NOMO-1 (cell line): ENCODE measurements at regions not wholly inside any gene's neighbourhood (a gene's known extent, or its start where the extent isn't known, plus 50 kb on each side); places are given as distances from the start of the nearest gene placed in this dataset.
"Not testable (repeated sequence)": the region's sequence is repeated elsewhere in the genome, so short reads cannot be mapped to it uniquely, and the experiment has no call there.

Source experiments
- DNase-seq, 2 experiments: peaks; one replicate each; lab custom pipeline; 2025; ENCODE audit not compliant: unreplicated experiment in 2 of 2; lab: John Stamatoyannopoulos, UW

DNA sequence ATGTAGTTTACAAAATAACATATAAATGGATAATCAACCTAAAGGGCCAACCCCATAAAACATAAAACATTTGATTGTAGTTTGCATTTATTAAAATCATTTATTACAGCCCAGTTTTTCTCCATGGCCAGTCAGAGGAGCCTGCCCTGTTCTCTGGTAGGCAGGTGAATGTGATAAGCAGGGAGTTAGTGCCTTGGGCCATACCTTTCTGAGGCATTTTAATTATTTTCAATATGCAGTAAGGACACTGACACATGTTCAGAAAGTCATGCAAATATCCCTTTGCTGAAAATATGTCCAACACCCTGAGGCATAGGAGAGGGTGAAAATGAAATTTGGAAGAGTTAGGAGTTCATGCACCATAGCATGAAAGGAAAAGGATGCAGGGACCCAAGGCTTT is 242.6 kb upstream of the EDNRB start:
- DNase-seq, result no peak

DNA sequence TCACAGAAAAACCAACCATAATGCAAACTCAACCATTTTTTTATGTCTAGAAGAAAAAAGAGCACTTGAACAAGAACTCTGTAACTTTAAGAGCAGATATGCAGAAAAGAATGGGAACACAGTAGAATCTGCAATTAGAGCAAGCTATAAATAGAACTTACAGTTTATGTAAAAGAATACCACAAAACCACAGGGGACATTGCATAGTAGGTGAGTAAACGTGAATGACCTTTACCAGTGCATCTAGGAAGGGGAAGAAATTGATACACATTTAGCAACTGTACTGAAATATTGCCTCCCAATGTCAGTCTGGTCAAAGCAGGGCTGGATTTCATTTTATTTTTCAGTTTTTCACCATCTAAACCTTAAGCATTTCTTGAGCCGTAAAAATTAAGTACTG is 242.2 kb upstream of the EDNRB start:
- DNase-seq, result peak; percentile 64 to 99

GRCh38 chr13:78152415-78152814 is 233.8 kb upstream of the EDNRB start:
- DNase-seq, result no peak

DNA sequence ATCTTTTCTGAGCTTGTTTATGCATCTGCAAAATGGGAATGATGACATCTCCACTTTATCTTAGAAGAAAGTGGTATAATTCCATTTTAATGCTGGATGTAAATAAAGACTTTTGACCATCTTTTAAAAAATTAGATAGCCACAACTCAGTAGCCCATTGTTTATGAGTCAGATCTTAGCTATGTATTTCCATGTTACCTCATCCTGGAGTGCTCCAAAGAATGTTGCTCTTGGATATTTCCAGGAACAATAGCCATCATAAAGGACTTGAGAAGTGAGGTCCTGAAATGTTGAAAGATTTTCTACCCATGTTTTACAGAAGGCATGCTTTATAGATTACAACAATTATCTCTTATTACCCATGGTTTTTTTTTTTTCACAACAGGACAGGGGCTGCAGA is 229.3 kb upstream of the EDNRB start:
- no peak for DNase-seq

- DNase-seq, result peak; percentile 9 to 23
Observed at GRCh38 chr13:78145276-78145675, 226.6 kb upstream of the EDNRB start.

GRCh38 chr13:78139765-78140164 is 221.1 kb upstream of the EDNRB start:
- no peak for DNase-seq

- DNase-seq, result no peak
Observed at GRCh38 chr13:78138756-78139155, 220.1 kb upstream of the EDNRB start.

DNA sequence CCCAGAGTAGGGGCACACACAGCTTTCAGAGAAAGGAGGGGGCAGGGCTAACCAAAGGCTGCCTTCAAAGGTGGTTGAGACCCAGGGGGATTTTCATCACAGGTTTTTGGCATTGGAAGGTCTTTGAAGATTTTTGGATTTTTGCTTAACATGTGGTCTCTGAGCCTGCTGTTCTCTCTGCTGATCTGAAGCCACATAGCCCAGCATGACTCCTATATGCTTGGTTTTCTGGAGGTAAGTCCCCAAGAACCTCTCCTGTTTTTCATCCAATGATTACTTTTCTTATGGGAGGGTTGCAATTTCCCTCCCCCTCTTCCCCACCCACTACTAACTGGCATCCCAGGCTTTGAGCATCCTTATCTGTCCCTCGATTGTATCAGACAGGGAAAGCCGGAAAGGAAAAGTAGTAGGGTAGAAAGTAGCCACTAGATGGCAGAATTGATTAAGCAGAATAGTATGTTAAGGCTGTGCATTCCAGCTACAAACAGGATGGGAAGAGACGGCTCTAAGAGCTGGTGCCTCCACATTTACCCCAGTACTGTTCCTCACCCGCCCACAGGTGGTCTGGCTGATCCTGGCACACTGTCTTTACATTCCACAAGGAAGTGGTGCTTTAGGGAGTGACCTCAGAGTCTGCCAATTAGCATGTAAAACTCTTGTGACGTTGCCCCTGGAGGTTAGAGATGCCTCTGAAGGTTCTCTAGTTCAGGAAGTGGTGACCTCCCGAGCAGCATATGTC is 218.9 kb upstream of the EDNRB start:
- peak; percentile 63 to 80 for DNase-seq

DNA sequence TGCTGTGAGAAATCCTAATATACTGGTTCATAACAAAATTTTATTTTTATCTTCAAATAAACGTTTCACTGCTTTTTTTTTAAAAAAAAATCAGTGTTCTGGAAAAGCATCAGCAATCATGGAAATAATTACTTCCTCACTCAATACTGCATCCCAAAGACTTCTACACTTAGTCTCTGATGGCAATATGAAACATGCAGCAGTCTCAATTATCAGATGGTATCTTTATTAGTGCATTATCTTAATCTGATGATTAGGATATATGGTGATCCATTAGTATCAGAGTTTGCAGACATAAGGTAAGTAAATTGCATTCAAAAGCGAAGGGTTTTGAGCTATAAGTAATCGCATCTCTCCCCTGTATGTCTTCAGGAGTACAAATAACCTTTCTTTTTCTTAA is 218.3 kb upstream of the EDNRB start:
- no peak for DNase-seq

DNA sequence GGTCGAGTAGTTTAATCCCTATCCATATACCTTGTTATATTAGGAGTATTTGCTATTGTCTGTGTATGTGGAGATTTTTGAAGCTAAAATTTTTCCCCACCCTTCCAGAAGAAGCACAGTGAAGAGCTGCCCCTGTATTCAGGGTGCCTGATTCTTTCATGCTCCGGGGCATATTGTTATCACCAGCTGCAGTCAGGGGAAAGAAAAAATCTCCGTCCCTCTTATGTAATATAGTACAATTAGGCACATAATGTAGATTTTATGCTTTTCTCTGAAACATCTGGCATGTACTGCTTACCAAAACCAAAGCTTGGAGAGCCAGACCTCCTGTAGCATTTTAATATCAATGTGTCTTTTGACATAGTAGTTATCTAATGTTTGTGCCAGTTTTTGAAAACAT is 214.9 kb upstream of the EDNRB start:
- no peak for DNase-seq

DNA sequence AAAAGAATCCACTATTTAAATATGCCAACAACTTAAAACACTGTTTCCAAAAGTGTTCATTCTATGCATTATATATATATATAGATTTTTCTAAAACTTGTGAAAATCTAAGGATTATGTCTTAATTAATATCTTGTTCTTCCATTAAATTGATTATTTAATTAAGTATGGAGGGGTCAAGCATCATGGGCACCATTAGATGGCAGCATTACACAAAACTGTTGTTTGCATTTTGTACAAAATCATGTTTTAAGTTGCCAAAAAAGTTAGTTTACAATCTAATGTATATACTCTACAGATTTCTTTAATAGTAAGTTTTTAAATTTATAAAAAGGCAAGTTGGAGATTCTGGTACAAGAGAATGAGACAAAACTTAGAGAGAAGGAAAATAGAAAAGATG is 213.2 kb upstream of the EDNRB start:
- no peak for DNase-seq

DNA sequence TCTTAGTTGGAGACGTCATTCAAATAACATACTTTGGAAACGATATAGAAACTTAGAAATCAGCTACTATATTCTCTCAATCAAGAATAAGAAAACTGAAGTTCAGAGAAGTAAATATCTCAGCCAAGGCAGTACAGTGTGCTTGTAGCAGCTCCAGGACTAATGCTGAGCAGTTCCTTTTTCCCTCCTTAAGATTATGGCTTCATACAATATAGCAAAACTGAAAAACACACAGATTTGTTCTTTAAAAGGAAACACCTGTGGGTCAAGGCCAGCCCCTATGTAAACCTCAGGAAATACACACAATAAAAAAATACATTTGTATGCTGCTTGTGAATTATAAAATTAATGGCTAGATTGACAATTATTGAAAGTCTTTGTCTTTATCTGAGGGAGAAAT is 212.7 kb upstream of the EDNRB start:
- DNase-seq, result no peak

DNA sequence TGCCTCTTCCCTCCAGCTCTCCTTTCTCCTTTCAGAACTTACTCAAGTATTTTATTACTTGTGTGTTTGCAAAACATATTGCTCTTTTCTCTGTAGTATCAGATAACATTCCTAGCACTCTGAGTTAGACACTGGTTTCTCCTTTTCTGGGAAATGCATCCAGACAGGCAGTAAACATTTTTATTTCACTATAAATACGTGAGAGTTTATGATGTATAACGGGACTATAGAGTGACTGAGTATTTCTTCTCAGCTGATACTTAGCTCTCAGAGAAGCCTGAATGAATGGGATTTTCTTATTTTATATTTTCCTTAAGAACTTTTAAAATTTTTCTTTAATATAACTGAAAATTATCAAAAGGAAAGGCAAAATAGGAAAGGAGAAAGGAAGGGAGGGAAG is 211.2 kb upstream of the EDNRB start:
- no peak for DNase-seq

- DNase-seq, result no peak
Observed at GRCh38 chr13:78129359-78129758, 210.7 kb upstream of the EDNRB start.

- peak; percentile 23 to 70 for DNase-seq
Observed at GRCh38 chr13:78121459-78122348, 203.1 kb upstream of the EDNRB start.

DNA sequence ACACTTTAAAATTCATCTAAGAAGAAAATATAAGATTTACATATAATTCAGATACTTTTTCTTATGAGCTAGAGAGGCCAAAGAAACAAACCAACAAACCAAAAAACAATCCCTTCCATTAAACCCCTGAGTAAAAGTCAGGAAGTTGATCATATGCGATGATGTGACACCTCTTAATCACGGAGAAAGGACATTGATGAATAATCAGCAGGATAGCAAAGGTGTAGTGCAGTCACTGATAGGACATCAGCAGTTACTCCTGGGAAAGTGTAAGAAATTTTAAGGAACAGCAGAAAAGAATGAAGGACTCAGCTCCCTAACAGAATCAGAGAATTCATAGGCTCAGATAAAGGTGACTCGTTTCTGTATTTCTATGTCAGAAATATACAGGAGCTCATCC is 202.4 kb upstream of the EDNRB start:
- no peak for DNase-seq

DNA sequence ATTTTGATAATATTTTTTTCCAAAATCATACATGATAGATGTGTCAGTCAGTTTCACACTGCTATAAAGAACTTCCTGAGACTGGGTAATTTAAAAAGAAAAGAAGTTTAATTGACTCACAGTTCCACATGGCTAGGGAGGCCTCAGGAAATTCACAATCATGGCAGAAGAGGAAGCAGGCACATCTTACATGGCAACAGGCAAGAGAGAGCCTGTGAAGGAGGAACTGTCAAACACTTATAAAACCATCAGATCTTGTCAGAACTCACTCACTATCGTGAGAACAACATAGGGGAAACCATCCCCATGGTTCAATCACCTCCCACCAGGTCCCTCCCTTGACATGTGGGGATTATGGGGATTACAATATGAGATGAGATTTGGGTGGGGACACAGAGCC is 201.5 kb upstream of the EDNRB start:
- peak in 1 of 2 experiments; percentile 10 for DNase-seq

- not testable (repeated sequence) for DNase-seq
Observed at GRCh38 chr13:78117070-78117469, 198.4 kb upstream of the EDNRB start.

- peak in 1 of 2 experiments; percentile 47 for DNase-seq
Observed at GRCh38 chr13:78105656-78106055, 187.0 kb upstream of the EDNRB start.

DNA sequence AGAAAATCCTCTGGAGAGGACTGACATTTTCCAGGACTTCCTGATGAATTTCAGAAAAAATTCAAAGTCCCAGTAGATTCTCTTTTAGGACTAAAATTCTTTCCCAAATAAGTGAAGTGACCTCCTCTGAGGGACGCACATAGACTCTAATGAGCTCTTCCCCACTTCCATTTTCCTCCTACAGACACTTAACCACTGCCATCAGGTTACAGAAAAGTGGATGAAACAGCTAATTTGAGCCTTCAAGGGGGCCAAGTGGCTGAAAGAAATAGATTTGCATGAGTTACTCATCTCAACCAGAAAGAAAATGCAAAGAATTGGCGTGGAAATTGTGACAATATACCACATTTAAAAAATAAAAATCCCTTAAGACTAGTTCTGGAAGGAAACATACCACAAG is 185.3 kb upstream of the EDNRB start:
- no peak for DNase-seq

GRCh38 chr13:78102741-78103140 is 184.1 kb upstream of the EDNRB start:
- DNase-seq, result no peak

- DNase-seq, result peak; percentile 30 to 83
Observed at GRCh38 chr13:78102121-78102677, 183.6 kb upstream of the EDNRB start.
